ENCODE measurements at regions not wholly inside any gene's neighbourhood (a gene's known extent, or its start where the extent isn't known, plus 50 kb on each side); places are given as distances from the start of the nearest gene placed in this dataset.

GRCh38 chr2:133768658-133769435 lies 200.6 kb upstream of the NCKAP5 start:
- DNase-seq (ENCODE audit: low spot score), result no peak

- DNase-seq (ENCODE audit: low spot score), result no peak
These were observed 205.8 kb upstream of the NCKAP5 start for GRCh38 chr2:133773854-133774653.

GRCh38 chr2:133774654-133775015 lies 206.4 kb upstream of the NCKAP5 start:
- no peak for DNase-seq (ENCODE audit: low spot score)

GRCh38 chr2:133776936-133777573 lies 208.8 kb upstream of the NCKAP5 start:
- no peak for DNase-seq (ENCODE audit: low spot score)

- no peak for DNase-seq (ENCODE audit: low spot score)
These were observed 209.3 kb upstream of the NCKAP5 start for GRCh38 chr2:133777574-133777960.

GRCh38 chr2:133780099-133780996 lies 212.1 kb upstream of the NCKAP5 start:
- peak; percentile 1 for DNase-seq (ENCODE audit: low spot score)

- DNase-seq (ENCODE audit: low spot score), result no peak
These were observed 212.8 kb upstream of the NCKAP5 start for GRCh38 chr2:133780997-133781513.

- no peak for DNase-seq (ENCODE audit: low spot score)
These were observed 218.9 kb upstream of the NCKAP5 start for GRCh38 chr2:133787207-133787606.

GRCh38 chr2:133787651-133788050 lies 219.4 kb upstream of the NCKAP5 start:
- DNase-seq (ENCODE audit: low spot score), result no peak

GRCh38 chr2:133788386-133788785 lies 220.1 kb upstream of the NCKAP5 start:
- DNase-seq (ENCODE audit: low spot score), result no peak

GRCh38 chr2:133789743-133790142 lies 221.5 kb upstream of the NCKAP5 start:
- DNase-seq (ENCODE audit: low spot score), result no peak

GRCh38 chr2:133790711-133791110 lies 222.4 kb upstream of the NCKAP5 start:
- no peak for DNase-seq (ENCODE audit: low spot score)

- DNase-seq (ENCODE audit: low spot score), result no peak
These were observed 222.9 kb upstream of the NCKAP5 start for GRCh38 chr2:133791191-133791590.

GRCh38 chr2:133792223-133792622 lies 224.0 kb upstream of the NCKAP5 start:
- no peak for DNase-seq (ENCODE audit: low spot score)

- DNase-seq (ENCODE audit: low spot score), result no peak
These were observed 225.9 kb upstream of the NCKAP5 start for GRCh38 chr2:133794114-133794513.

GRCh38 chr2:133801946-133802345 lies 233.7 kb upstream of the NCKAP5 start:
- no peak for DNase-seq (ENCODE audit: low spot score)

GRCh38 chr2:133802409-133803039 lies 234.3 kb upstream of the NCKAP5 start:
- no peak for DNase-seq (ENCODE audit: low spot score)

GRCh38 chr2:133806564-133806963 lies 238.3 kb upstream of the NCKAP5 start:
- DNase-seq (ENCODE audit: low spot score), result no peak

- no peak for DNase-seq (ENCODE audit: low spot score)
These were observed 241.2 kb upstream of the NCKAP5 start for GRCh38 chr2:133809485-133809884.

- DNase-seq (ENCODE audit: low spot score), result no peak
These were observed 242.3 kb upstream of the NCKAP5 start for GRCh38 chr2:133810559-133810958.

Data from CD4-positive, alpha-beta T cell treated with Interleukin-2 at 100 ng/mL for 4 hours (primary cell).